T-helper 22 cell (primary cell): ENCODE measurements at regions not wholly inside any gene's neighbourhood (a gene's known extent, or its start where the extent isn't known, plus 50 kb on each side); places are given as distances from the start of the nearest gene placed in this dataset.
"Not testable (repeated sequence)": the region's sequence is repeated elsewhere in the genome, so short reads cannot be mapped to it uniquely, and the experiment has no call there.

Experiments used
- DNase-seq: peaks from one replicate; pipeline ENCODE4 v3.0.0-alpha.2; 2020; ENCODE audit warnings: low read depth

- no peak for DNase-seq
These were observed 50.5 kb upstream of the OTOS start for GRCh38 chr2:240191001-240191400.

GRCh38 chr2:240192661-240193060 lies 52.2 kb upstream of the OTOS start:
- no peak for DNase-seq

- not testable (repeated sequence) for DNase-seq
These were observed 53.9 kb upstream of the OTOS start for GRCh38 chr2:240194341-240194762.

GRCh38 chr2:240195316-240195861 lies 54.9 kb upstream of the OTOS start:
- DNase-seq = no peak

GRCh38 chr2:240196716-240197461 lies 56.4 kb upstream of the OTOS start:
- DNase-seq = no peak

- no peak for DNase-seq
These were observed 57.1 kb upstream of the OTOS start for GRCh38 chr2:240197462-240198139.

GRCh38 chr2:240198226-240198625 lies 57.8 kb upstream of the OTOS start:
- DNase-seq = no peak

GRCh38 chr2:240199133-240199870 lies 58.8 kb upstream of the OTOS start:
- no peak for DNase-seq

GRCh38 chr2:240200230-240201051 lies 60.0 kb upstream of the OTOS start:
- no peak for DNase-seq

GRCh38 chr2:240201866-240202265 lies 61.4 kb upstream of the OTOS start:
- DNase-seq = no peak

GRCh38 chr2:240202586-240202985 lies 62.1 kb upstream of the OTOS start:
- no peak for DNase-seq

GRCh38 chr2:240203031-240203787 lies 62.8 kb upstream of the OTOS start:
- DNase-seq = no peak

GRCh38 chr2:240203788-240204270 lies 63.4 kb upstream of the OTOS start:
- no peak for DNase-seq

GRCh38 chr2:240204431-240205276 lies 64.2 kb upstream of the OTOS start:
- DNase-seq = no peak

- DNase-seq = no peak
These were observed 64.9 kb upstream of the OTOS start for GRCh38 chr2:240205348-240205747.

- DNase-seq = no peak
These were observed 65.3 kb upstream of the OTOS start for GRCh38 chr2:240205772-240206171.

- DNase-seq = no peak
These were observed 66.2 kb upstream of the OTOS start for GRCh38 chr2:240206630-240207029.

GRCh38 chr2:240207661-240208060 lies 67.2 kb upstream of the OTOS start:
- DNase-seq = no peak

GRCh38 chr2:240208096-240208495 lies 67.6 kb upstream of the OTOS start:
- DNase-seq = no peak

GRCh38 chr2:240208631-240209211 lies 68.3 kb upstream of the OTOS start:
- DNase-seq = no peak
